Fibroblast of lung (primary cell): ENCODE measurements at regions not wholly inside any gene's neighbourhood (a gene's known extent, or its start where the extent isn't known, plus 50 kb on each side); places are given as distances from the start of the nearest gene placed in this dataset.

ENCODE experiments used
- EZH2 ChIP-seq: IDR thresholded peaks from 2 replicates; pipeline ENCODE4 v1.5.1; 2012; ENCODE audit warnings: low read length, control low read depth, mild to moderate bottlenecking; ENCODE audit errors: missing control alignments
- TF ChIP-seq, protein P1 (sequence below), 2 donors: IDR thresholded peaks in 1 of 2; conservative IDR thresholded peaks in 1 of 2; 1 replicate in 1 of 2; 2 replicates in 1 of 2; pipeline ENCODE4 v1.5.1; 2011 to 2012; ENCODE audit warnings: low read length in 2 of 2, control low read depth in 1 of 2, inconsistent platforms in 1 of 2, low read depth in 1 of 2, mild to moderate bottlenecking in 1 of 2

DNA sequence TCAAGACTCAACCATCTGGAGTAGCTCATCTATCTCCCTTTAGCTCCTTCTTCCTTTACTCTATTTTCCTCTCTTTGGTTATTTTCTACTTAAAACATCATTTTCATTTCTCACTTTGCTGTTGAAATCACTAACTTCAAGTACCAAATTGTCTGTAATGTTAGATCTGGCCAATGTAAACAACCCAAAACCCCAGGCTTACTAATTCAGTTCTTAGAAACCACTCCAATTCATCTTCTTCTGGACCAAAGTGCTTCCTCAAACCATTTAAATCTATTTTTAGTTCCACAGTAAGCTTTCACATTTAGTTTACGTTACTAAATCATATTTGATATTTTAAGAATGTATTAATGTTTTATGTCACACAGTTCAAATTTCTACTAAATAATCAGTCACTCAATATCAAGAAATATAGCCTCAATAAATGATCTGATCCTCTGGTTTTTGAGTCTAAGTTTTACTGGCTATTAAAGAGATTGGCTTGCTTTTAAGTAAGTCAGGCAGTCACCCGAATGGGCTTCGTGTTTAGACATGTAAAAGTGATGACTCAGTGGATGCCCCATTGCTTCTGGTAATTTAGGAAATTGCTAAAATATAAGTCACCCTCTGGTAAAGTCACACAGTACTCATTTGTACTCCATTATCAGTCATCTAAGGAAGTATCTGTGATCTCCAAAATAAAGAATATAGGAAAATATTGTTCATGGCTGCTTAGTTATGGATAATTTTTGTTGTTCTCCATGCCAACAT is 527.2 kb upstream of the SOX11 start:
- TF ChIP-seq EZH2, result no peak
- TF ChIP-seq, protein P1, sequence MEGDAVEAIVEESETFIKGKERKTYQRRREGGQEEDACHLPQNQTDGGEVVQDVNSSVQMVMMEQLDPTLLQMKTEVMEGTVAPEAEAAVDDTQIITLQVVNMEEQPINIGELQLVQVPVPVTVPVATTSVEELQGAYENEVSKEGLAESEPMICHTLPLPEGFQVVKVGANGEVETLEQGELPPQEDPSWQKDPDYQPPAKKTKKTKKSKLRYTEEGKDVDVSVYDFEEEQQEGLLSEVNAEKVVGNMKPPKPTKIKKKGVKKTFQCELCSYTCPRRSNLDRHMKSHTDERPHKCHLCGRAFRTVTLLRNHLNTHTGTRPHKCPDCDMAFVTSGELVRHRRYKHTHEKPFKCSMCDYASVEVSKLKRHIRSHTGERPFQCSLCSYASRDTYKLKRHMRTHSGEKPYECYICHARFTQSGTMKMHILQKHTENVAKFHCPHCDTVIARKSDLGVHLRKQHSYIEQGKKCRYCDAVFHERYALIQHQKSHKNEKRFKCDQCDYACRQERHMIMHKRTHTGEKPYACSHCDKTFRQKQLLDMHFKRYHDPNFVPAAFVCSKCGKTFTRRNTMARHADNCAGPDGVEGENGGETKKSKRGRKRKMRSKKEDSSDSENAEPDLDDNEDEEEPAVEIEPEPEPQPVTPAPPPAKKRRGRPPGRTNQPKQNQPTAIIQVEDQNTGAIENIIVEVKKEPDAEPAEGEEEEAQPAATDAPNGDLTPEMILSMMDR (conservative IDR thresholded peaks at IDR 0.05 in 1 of 2, IDR thresholded peaks at IDR 0.05 in 1 of 2; ENCODE audit: low read depth in 1 of 2, low read length in 2 of 2), result no peak
